KMS-11 (cell line): ENCODE measurements at regions not wholly inside any gene's neighbourhood (a gene's known extent, or its start where the extent isn't known, plus 50 kb on each side); places are given as distances from the start of the nearest gene placed in this dataset.

ENCODE experiments used
- H2AFZ ChIP-seq: fragments of 200-600 bp; sonication (generic); 2 replicates; pipeline ENCODE4 v1.6.1; 2016; ENCODE audit warnings: antibody characterized with exemption, mixed run types, low read depth
- H3K27ac ChIP-seq: fragments of 200-600 bp; sonication (generic); 2 replicates; pipeline ENCODE4 v1.6.1; 2016; ENCODE audit warnings: mild to moderate bottlenecking, mixed run types
- H3K27me3 ChIP-seq: fragments of 200-600 bp; sonication (generic); 2 replicates; pipeline ENCODE4 v1.6.1; 2017; ENCODE audit warnings: mild to moderate bottlenecking, low read depth, mixed run types, moderate library complexity; ENCODE audit not compliant: insufficient read depth
- H3K36me3 ChIP-seq: fragments of 200-600 bp; sonication (generic); 2 replicates; pipeline ENCODE4 v1.6.1; 2017; ENCODE audit warnings: mild to moderate bottlenecking, mixed run types; ENCODE audit not compliant: insufficient read depth
- H3K4me1 ChIP-seq: fragments of 200-600 bp; sonication (generic); 2 replicates; pipeline ENCODE4 v1.6.1; 2016; ENCODE audit warnings: mild to moderate bottlenecking, low read depth, mixed run types; ENCODE audit not compliant: poor library complexity, severe bottlenecking
- H3K4me2 ChIP-seq: fragments of 200-600 bp; sonication (generic); 2 replicates; pipeline ENCODE4 v1.7.0; 2016; ENCODE audit warnings: mild to moderate bottlenecking, mixed run types
- H3K4me3 ChIP-seq: fragments of 200-600 bp; sonication (generic); IDR thresholded peaks from 2 replicates; pipeline ENCODE4 v1.6.1; 2017; ENCODE audit warnings: low read depth, low read length, mixed read lengths; ENCODE audit not compliant: insufficient read depth
- H3K79me2 ChIP-seq: fragments of 200-600 bp; sonication (generic); 2 replicates; pipeline ENCODE4 v1.6.1; 2016; ENCODE audit warnings: low read depth, mixed run types; ENCODE audit not compliant: insufficient read depth
- H3K9ac ChIP-seq: fragments of 200-600 bp; sonication (generic); 2 replicates; pipeline ENCODE4 v1.6.1; 2016; ENCODE audit warnings: mild to moderate bottlenecking, mixed run types
- H4K20me1 ChIP-seq: fragments of 200-600 bp; sonication (generic); 2 replicates; pipeline ENCODE4 v1.6.1; 2016; ENCODE audit warnings: mild to moderate bottlenecking, mixed run types; ENCODE audit not compliant: insufficient read depth
- TF ChIP-seq, protein P1 (sequence below): fragments of 200-600 bp; sonication (generic); conservative IDR thresholded peaks from 2 replicates; pipeline ENCODE4 v1.6.1; 2017; ENCODE audit warnings: low read depth, mild to moderate bottlenecking, antibody characterized with exemption, low read length, moderate library complexity, mixed read lengths

DNA sequence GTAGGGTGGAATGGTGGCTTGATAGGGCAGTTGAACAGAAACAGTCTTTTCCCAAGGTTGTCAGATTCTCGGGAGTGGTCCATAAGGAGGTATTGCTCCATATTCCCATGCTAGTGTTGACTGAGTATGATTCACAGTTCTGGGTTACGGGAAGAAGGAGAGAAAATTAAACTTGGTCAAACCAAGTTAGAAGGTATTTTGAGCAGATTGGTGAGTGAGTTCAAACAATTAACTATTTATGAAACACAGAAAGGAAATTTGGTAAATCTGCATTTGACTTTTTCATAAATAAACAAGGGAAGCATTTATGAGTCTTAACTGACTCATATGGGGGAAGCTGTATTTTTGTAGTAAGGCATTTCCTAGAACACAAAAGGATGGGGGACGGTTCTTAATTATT lies 2419.4 kb downstream of the PCDH9 start:
- TF ChIP-seq, protein P1, sequence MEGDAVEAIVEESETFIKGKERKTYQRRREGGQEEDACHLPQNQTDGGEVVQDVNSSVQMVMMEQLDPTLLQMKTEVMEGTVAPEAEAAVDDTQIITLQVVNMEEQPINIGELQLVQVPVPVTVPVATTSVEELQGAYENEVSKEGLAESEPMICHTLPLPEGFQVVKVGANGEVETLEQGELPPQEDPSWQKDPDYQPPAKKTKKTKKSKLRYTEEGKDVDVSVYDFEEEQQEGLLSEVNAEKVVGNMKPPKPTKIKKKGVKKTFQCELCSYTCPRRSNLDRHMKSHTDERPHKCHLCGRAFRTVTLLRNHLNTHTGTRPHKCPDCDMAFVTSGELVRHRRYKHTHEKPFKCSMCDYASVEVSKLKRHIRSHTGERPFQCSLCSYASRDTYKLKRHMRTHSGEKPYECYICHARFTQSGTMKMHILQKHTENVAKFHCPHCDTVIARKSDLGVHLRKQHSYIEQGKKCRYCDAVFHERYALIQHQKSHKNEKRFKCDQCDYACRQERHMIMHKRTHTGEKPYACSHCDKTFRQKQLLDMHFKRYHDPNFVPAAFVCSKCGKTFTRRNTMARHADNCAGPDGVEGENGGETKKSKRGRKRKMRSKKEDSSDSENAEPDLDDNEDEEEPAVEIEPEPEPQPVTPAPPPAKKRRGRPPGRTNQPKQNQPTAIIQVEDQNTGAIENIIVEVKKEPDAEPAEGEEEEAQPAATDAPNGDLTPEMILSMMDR: no peak
- H3K4me2 ChIP-seq: no peak overlapping the region
- H3K9ac ChIP-seq: no peak overlapping the region

DNA sequence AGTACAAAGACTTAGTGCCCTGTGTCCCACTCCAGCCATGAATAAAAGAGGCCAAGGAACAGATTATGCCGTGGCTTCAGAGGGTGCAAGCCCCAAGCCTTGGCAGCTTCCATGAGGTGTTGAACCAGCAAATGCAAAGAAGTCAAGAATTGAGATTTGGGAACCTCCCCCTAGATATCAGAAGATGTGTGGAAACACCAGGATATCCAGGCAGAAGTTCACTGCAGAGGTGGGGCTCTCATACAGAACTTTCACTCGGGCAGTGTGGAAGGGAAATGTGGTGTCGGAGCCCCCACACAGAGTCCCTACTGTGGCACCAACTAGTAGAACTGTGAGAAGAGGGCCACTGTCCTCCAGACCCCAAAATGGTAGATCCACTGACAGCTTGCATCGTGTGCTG lies 2421.4 kb downstream of the PCDH9 start:
- H3K27me3 ChIP-seq: no peaks in the 10 kb centered on the region
- H3K4me2 ChIP-seq: no peak overlapping the region
- H3K36me3 ChIP-seq: no peaks in the 10 kb centered on the region
- TF ChIP-seq, protein P1: no peak
- no peaks in the 10 kb centered on the region for H3K4me1 ChIP-seq
- no peak overlapping the region for H3K27ac ChIP-seq
- H3K9ac ChIP-seq: no peak overlapping the region
- no peaks in the 10 kb centered on the region for H3K79me2 ChIP-seq
- no peak overlapping the region for H3K4me3 ChIP-seq
- no peak overlapping the region for H2AFZ ChIP-seq
- no peaks in the 10 kb centered on the region for H4K20me1 ChIP-seq

More for the DNA sequence above, 2419.4 kb downstream of the PCDH9 start:
- H3K27ac ChIP-seq: no peak overlapping the region
- H3K4me1 ChIP-seq: no peaks in the 10 kb centered on the region
- H3K4me3 ChIP-seq: no peak overlapping the region
- no peaks in the 10 kb centered on the region for H3K27me3 ChIP-seq
- H3K79me2 ChIP-seq: no peaks in the 10 kb centered on the region
- no peaks in the 10 kb centered on the region for H4K20me1 ChIP-seq
- H2AFZ ChIP-seq: no peak overlapping the region
- no peaks in the 10 kb centered on the region for H3K36me3 ChIP-seq

DNA sequence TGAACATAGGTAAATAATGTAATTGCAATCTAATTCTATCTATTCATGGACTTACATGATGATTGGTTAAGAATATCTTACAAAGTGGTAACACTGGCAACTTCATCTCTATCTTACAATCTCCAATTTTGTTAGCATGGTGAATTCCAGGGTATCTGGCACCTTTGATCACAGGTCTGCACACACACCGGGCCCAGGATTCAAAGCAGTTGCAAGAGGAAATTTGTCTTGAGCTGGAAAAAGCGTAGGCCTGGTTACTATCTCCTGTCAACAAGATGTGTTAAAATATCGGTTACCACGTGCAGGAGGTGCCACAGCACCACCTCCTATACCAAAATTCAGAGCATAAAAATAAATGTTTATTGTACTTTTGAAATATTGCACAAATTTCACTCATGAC lies 2428.4 kb downstream of the PCDH9 start:
- Histone ChIP-seq H3K4me1 (no peaks in the 10 kb centered on the region), H3K27ac (no peak overlapping the region), H2AFZ (no peak overlapping the region), H3K36me3 (no peaks in the 10 kb centered on the region), H3K79me2 (no peaks in the 10 kb centered on the region), H3K4me3 (no peak overlapping the region), H3K9ac (no peak overlapping the region), H4K20me1 (no peaks in the 10 kb centered on the region), H3K27me3 (no peaks in the 10 kb centered on the region), H3K4me2 (no peak overlapping the region)
- TF ChIP-seq, protein P1: no peak

DNA sequence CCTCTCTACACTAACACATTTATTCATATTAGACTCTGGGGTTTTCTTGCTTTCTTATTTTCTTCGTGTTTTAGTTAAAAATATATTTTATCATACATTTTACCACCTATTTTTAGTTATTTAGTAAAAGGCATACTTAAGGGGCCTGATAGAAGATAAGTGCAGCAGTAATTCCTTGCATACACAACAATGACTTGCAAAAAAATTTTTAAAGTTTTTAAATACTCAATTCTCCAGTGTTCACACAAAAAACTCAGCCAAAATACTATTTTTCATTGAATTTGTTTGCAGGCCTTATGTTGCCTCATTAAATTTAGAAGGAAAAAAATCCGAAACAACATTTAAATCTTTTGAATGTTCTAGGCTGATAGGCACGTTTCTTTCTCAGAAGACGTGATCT lies 2431.7 kb downstream of the PCDH9 start:
- H2AFZ ChIP-seq: no peak overlapping the region
- TF ChIP-seq, protein P1: no peak

More for the DNA sequence above, 2431.7 kb downstream of the PCDH9 start:
- H3K4me1 ChIP-seq: no peaks in the 10 kb centered on the region
- H4K20me1 ChIP-seq: no peaks in the 10 kb centered on the region
- no peak overlapping the region for H3K4me2 ChIP-seq
- no peaks in the 10 kb centered on the region for H3K27me3 ChIP-seq
- H3K79me2 ChIP-seq: no peaks in the 10 kb centered on the region
- H3K27ac ChIP-seq: no peak overlapping the region
- no peak overlapping the region for H3K4me3 ChIP-seq
- no peaks in the 10 kb centered on the region for H3K36me3 ChIP-seq
- no peak overlapping the region for H3K9ac ChIP-seq
